Neural cell (in vitro differentiated cells): ENCODE measurements at regions not wholly inside any gene's neighbourhood (a gene's known extent, or its start where the extent isn't known, plus 50 kb on each side); places are given as distances from the start of the nearest gene placed in this dataset.

ENCODE experiments used
- H2AFZ ChIP-seq: fragments of 200-600, 300-800 bp; sonication (generic), shearing (Covaris generic); 2 replicates; pipeline ENCODE4 v1.6.0; 2014; ENCODE audit warnings: low read depth, mild to moderate bottlenecking, antibody characterized with exemption, low read length, moderate library complexity
- H3F3A ChIP-seq: fragments of 200-600 bp; shearing (Covaris generic); 2 replicates; pipeline ENCODE4 v1.6.1; 2016; ENCODE audit warnings: mild to moderate bottlenecking, moderate library complexity, mixed read lengths, antibody characterized with exemption, low read length; ENCODE audit not compliant: insufficient read depth, poor library complexity, severe bottlenecking
- H3K27ac ChIP-seq: fragments of 200-600, 300-800 bp; sonication (generic), shearing (Covaris generic); 2 replicates; pipeline ENCODE4 v1.5.1; 2014; ENCODE audit warnings: mild to moderate bottlenecking, low read length, moderate library complexity
- H3K27me3 ChIP-seq: fragments of 300-800, 200-600 bp; sonication (generic), shearing (Covaris generic); 2 replicates; pipeline ENCODE4 v1.6.0; 2014; ENCODE audit warnings: mild to moderate bottlenecking, low read depth, low read length, moderate library complexity; ENCODE audit not compliant: insufficient read depth
- H3K36me3 ChIP-seq: fragments of 300-800, 200-600 bp; sonication (generic), shearing (Covaris generic); 2 replicates; pipeline ENCODE4 v1.5.1; 2014; ENCODE audit warnings: mild to moderate bottlenecking, antibody characterized with exemption, low read length, moderate library complexity; ENCODE audit not compliant: insufficient read depth
- H3K4me2 ChIP-seq: fragments of 300-800, 200-600 bp; sonication (generic), shearing (Covaris generic); 2 replicates; pipeline ENCODE4 v1.6.0; 2014; ENCODE audit warnings: mild to moderate bottlenecking, low read length
- H3K4me3 ChIP-seq: fragments of 300-800, 200-600 bp; sonication (generic), shearing (Covaris generic); 2 replicates; pipeline ENCODE4 v1.5.1; 2014; ENCODE audit warnings: mild to moderate bottlenecking, low read length, moderate library complexity
- H3K79me2 ChIP-seq: fragments of 200-600 bp; shearing (Covaris generic); replicated peaks from 2 replicates; pipeline ENCODE4 v1.6.0; 2014; ENCODE audit warnings: mild to moderate bottlenecking, low read length, moderate library complexity; ENCODE audit not compliant: insufficient read depth
- H3K9ac ChIP-seq: fragments of 300-800, 200-600 bp; sonication (generic), shearing (Covaris generic); 2 replicates; pipeline ENCODE4 v1.6.1; 2016; ENCODE audit warnings: mild to moderate bottlenecking, low read length, mixed read lengths
- H3K9me2 ChIP-seq: fragments of 200-600 bp; shearing (Covaris generic); 2 replicates; pipeline ENCODE4 v1.6.1; 2016; ENCODE audit warnings: mild to moderate bottlenecking, low read length, mixed read lengths; ENCODE audit not compliant: insufficient read depth
- H3K9me3 ChIP-seq: fragments of 200-600, 300-800 bp; sonication (generic), shearing (Covaris generic); 2 replicates; pipeline ENCODE4 v1.6.1; 2016; ENCODE audit warnings: mild to moderate bottlenecking, mixed run types, low read length, moderate library complexity, mixed read lengths
- H4K20me1 ChIP-seq: fragments of 200-600 bp; shearing (Covaris generic); 2 replicates; pipeline ENCODE4 v1.6.1; 2016; ENCODE audit warnings: mild to moderate bottlenecking, mixed run types; ENCODE audit not compliant: insufficient read depth
- EP300 ChIP-seq: fragments of 450-650 bp; conservative IDR thresholded peaks from 2 replicates; pipeline ENCODE4 v1.6.1; 2014; ENCODE audit warnings: antibody characterized with exemption, mild to moderate bottlenecking, moderate library complexity; ENCODE audit not compliant: poor library complexity, severe bottlenecking
- EZH2 ChIP-seq: fragments of 200-600, 300-800 bp; shearing (Covaris generic), sonication (generic); IDR thresholded peaks from 2 replicates; pipeline ENCODE4 v1.6.1; 2014; ENCODE audit warnings: antibody characterized with exemption, low read length, borderline replicate concordance, mild to moderate bottlenecking; ENCODE audit not compliant: insufficient read depth, poor library complexity, severe bottlenecking
- MXI1 ChIP-seq: fragments of 450-650 bp; conservative IDR thresholded peaks from 2 replicates; pipeline ENCODE4 v1.6.1; 2014; ENCODE audit warnings: antibody characterized with exemption, mild to moderate bottlenecking; ENCODE audit not compliant: poor library complexity, severe bottlenecking
- POLR2AphosphoS5 ChIP-seq: IDR thresholded peaks from 2 replicates; pipeline ENCODE4 v1.6.1; 2012
- RAD21 ChIP-seq: fragments of 450-650 bp; conservative IDR thresholded peaks from 2 replicates; pipeline ENCODE4 v1.6.1; 2014; ENCODE audit warnings: antibody characterized with exemption, mild to moderate bottlenecking, moderate library complexity
- SMC3 ChIP-seq: fragments of 450-650 bp; conservative IDR thresholded peaks from 2 replicates; pipeline ENCODE4 v1.6.1; 2014; ENCODE audit warnings: antibody characterized with exemption, mild to moderate bottlenecking, moderate library complexity; ENCODE audit not compliant: poor library complexity
- TAF1 ChIP-seq: IDR thresholded peaks from 2 replicates; pipeline ENCODE4 v1.6.1; 2012; ENCODE audit warnings: low read depth
- TF ChIP-seq, protein P1 (sequence below): fragments of 450-650 bp; IDR thresholded peaks from 2 replicates; pipeline ENCODE4 v1.5.1; 2014; ENCODE audit warnings: antibody characterized with exemption, mild to moderate bottlenecking, moderate library complexity; ENCODE audit not compliant: poor library complexity, severe bottlenecking
- TF ChIP-seq, protein P2 (sequence below): IDR thresholded peaks from 2 replicates; pipeline ENCODE4 v1.6.1; 2012; ENCODE audit warnings: borderline replicate concordance

DNA sequence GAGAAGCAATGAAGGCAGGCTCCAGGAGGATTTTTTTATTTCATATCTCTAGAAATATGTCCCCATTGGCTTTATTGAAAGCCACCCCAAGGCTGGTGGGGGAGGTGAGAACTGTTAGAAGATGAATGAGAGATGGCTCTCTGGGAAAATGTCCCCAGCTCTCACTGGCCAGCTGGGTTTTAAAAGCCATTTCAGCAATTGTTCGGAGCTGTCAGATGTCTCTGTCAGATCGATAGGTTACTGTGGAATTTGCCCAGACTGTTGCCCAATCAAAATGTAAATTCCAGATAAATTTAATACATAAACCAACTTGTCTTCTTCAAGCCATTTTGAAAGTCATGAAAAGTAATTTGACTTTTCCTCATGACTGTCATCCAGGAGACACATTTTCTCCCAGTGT, 67.0 kb upstream of the BRINP1 start:
- no peaks in the 10 kb centered on the region for H3K79me2 ChIP-seq
- H3K27ac ChIP-seq, result no peak overlapping the region
- H2AFZ ChIP-seq, result no peak overlapping the region
- H3K36me3 ChIP-seq, result no peaks in the 10 kb centered on the region
- H3K9me3 ChIP-seq, result no peaks in the 10 kb centered on the region
- TF ChIP-seq RAD21 (no peak), SMC3 (no peak), EP300 (no peak), POLR2AphosphoS5 (no peak), MXI1 (no peak), TAF1 (no peak)
- TF ChIP-seq, protein P1, sequence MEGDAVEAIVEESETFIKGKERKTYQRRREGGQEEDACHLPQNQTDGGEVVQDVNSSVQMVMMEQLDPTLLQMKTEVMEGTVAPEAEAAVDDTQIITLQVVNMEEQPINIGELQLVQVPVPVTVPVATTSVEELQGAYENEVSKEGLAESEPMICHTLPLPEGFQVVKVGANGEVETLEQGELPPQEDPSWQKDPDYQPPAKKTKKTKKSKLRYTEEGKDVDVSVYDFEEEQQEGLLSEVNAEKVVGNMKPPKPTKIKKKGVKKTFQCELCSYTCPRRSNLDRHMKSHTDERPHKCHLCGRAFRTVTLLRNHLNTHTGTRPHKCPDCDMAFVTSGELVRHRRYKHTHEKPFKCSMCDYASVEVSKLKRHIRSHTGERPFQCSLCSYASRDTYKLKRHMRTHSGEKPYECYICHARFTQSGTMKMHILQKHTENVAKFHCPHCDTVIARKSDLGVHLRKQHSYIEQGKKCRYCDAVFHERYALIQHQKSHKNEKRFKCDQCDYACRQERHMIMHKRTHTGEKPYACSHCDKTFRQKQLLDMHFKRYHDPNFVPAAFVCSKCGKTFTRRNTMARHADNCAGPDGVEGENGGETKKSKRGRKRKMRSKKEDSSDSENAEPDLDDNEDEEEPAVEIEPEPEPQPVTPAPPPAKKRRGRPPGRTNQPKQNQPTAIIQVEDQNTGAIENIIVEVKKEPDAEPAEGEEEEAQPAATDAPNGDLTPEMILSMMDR, result no peak
- no peak overlapping the region for H3K4me3 ChIP-seq
- no peak overlapping the region for H3K9ac ChIP-seq
- no peaks in the 10 kb centered on the region for H3K9me2 ChIP-seq
- H3K4me2 ChIP-seq, result no peak overlapping the region
- no peaks in the 10 kb centered on the region for H3K27me3 ChIP-seq
- H3F3A ChIP-seq, result no peaks in the 10 kb centered on the region
- no peaks in the 10 kb centered on the region for H4K20me1 ChIP-seq

DNA sequence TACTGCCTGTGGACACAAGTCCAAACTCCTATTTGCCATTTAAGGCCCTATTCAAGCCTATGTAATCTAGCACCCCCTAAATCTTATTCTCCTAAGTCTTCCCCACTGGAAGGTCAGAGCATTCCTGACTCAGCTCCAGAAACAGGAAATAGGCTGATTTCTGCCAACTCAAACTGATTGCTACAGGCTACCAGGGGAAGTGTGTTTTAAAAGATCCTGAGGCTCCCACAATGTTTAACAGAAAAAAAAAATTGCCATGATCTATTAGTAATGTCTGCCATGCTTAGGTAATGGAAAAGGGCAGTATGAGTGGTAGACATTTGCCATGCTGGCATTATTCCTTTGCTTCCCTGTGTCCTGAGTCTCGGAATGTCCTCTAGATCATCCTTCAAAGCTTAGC, 65.8 kb upstream of the BRINP1 start:
- Histone ChIP-seq H3K79me2 (no peaks in the 10 kb centered on the region), H3K27me3 (no peaks in the 10 kb centered on the region), H4K20me1 (no peaks in the 10 kb centered on the region), H3K9ac (no peak overlapping the region), H3K36me3 (no peaks in the 10 kb centered on the region), H3K4me2 (no peak overlapping the region), H3K27ac (no peak overlapping the region), H2AFZ (no peak overlapping the region), H3K9me3 (no peaks in the 10 kb centered on the region), H3K9me2 (no peaks in the 10 kb centered on the region), H3K4me3 (no peak overlapping the region), H3F3A (no peaks in the 10 kb centered on the region)
- TF ChIP-seq MXI1 (no peak), SMC3 (no peak), EZH2 (no peak), EP300 (no peak), RAD21 (no peak), TAF1 (no peak), POLR2AphosphoS5 (no peak)
- TF ChIP-seq, protein P2, sequence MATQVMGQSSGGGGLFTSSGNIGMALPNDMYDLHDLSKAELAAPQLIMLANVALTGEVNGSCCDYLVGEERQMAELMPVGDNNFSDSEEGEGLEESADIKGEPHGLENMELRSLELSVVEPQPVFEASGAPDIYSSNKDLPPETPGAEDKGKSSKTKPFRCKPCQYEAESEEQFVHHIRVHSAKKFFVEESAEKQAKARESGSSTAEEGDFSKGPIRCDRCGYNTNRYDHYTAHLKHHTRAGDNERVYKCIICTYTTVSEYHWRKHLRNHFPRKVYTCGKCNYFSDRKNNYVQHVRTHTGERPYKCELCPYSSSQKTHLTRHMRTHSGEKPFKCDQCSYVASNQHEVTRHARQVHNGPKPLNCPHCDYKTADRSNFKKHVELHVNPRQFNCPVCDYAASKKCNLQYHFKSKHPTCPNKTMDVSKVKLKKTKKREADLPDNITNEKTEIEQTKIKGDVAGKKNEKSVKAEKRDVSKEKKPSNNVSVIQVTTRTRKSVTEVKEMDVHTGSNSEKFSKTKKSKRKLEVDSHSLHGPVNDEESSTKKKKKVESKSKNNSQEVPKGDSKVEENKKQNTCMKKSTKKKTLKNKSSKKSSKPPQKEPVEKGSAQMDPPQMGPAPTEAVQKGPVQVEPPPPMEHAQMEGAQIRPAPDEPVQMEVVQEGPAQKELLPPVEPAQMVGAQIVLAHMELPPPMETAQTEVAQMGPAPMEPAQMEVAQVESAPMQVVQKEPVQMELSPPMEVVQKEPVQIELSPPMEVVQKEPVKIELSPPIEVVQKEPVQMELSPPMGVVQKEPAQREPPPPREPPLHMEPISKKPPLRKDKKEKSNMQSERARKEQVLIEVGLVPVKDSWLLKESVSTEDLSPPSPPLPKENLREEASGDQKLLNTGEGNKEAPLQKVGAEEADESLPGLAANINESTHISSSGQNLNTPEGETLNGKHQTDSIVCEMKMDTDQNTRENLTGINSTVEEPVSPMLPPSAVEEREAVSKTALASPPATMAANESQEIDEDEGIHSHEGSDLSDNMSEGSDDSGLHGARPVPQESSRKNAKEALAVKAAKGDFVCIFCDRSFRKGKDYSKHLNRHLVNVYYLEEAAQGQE, result no peak
- TF ChIP-seq, protein P1, result no peak
